OCI-LY7 (cell line): ENCODE measurements at regions not wholly inside any gene's neighbourhood (a gene's known extent, or its start where the extent isn't known, plus 50 kb on each side); places are given as distances from the start of the nearest gene placed in this dataset.

Experiments used
- BruUV-seq: library from RNA; stranded (reverse); fragments of 400-500 nt; replicated peaks from 2 replicates; lab custom pipeline; 2021; lab: Mats Ljungman, UMichigan
- CTCF ChIA-PET: fragments of 300-600 bp; sonication (Branson Sonifier 250); formaldehyde crosslinking; loops from one replicate; lab custom pipeline; 2022; ENCODE audit warnings: antibody characterized with exemption; ENCODE audit not compliant: unreplicated experiment; lab: Charles Lee
- POLR2A ChIA-PET: fragments of 300-600 bp; sonication (Branson Sonifier 250); formaldehyde crosslinking; loops from one replicate; lab custom pipeline; 2022; ENCODE audit warnings: antibody characterized with exemption; lab: Charles Lee
- DNase-seq: peaks from one replicate; pipeline ENCODE4 v3.0.0-alpha.2; 2015; ENCODE audit warnings: low spot score
- H2AFZ ChIP-seq: fragments of 200-600 bp; sonication (generic), shearing (Covaris generic); 2 replicates; pipeline ENCODE4 v1.6.1; 2014; ENCODE audit warnings: mild to moderate bottlenecking, antibody characterized with exemption, low read length, moderate library complexity
- H3K27ac ChIP-seq: fragments of 200-600 bp; sonication (generic); 2 replicates; pipeline ENCODE4 v1.5.1; 2014; ENCODE audit warnings: mixed run types, low read depth, mild to moderate bottlenecking, moderate library complexity, low read length, inconsistent platforms; ENCODE audit not compliant: poor library complexity, severe bottlenecking
- H3K36me3 ChIP-seq: fragments of 200-600 bp; sonication (generic); 2 replicates; pipeline ENCODE4 v1.6.1; 2014; ENCODE audit warnings: mild to moderate bottlenecking, antibody characterized with exemption, low read length, moderate library complexity, mixed read lengths; ENCODE audit not compliant: insufficient read depth
- H3K4me1 ChIP-seq: fragments of 200-600 bp; sonication (generic); 2 replicates; pipeline ENCODE4 v1.5.1; 2014; ENCODE audit warnings: mild to moderate bottlenecking, low read length; ENCODE audit not compliant: insufficient read depth, poor library complexity, severe bottlenecking
- H3K4me2 ChIP-seq: fragments of 200-600 bp; sonication (generic); 2 replicates; pipeline ENCODE4 v1.6.1; 2014; ENCODE audit warnings: mild to moderate bottlenecking, low read length
- H3K4me3 ChIP-seq: fragments of 200-600 bp; sonication (generic); 2 replicates; pipeline ENCODE4 v1.5.1; 2014; ENCODE audit warnings: mild to moderate bottlenecking, low read depth, low read length; ENCODE audit not compliant: poor library complexity, severe bottlenecking
- H3K79me2 ChIP-seq: fragments of 200-600 bp; sonication (generic); 2 replicates; pipeline ENCODE4 v1.6.1; 2016; ENCODE audit warnings: low read depth, mild to moderate bottlenecking, low read length, moderate library complexity, mixed read lengths; ENCODE audit not compliant: insufficient read depth
- H3K9me2 ChIP-seq: fragments of 200-600 bp; sonication (generic); 2 replicates; pipeline ENCODE4 v1.6.1; 2016; ENCODE audit warnings: mild to moderate bottlenecking, low read length, mixed read lengths; ENCODE audit not compliant: insufficient read depth
- H3K9me3 ChIP-seq: fragments of 200-600 bp; sonication (generic); 2 replicates; pipeline ENCODE4 v1.6.1; 2014; ENCODE audit warnings: mild to moderate bottlenecking, mixed run types, low read length, mixed read lengths
- H4K20me1 ChIP-seq: fragments of 200-600 bp; sonication (generic); 2 replicates; pipeline ENCODE4 v1.6.1; 2014; ENCODE audit warnings: mild to moderate bottlenecking, antibody characterized with exemption, low read length, moderate library complexity, mixed read lengths; ENCODE audit not compliant: insufficient read depth
- EZH2phosphoT487 ChIP-seq: fragments of 200-600 bp; sonication (generic); IDR thresholded peaks from 2 replicates; pipeline ENCODE4 v1.6.1; 2018; ENCODE audit warnings: low read depth, borderline replicate concordance, mild to moderate bottlenecking, mixed run types, antibody characterized with exemption, low read length, moderate library complexity, mixed read lengths
- intact Hi-C: fragments of 100-400 bp; cut with micrococcal nuclease; formaldehyde crosslinking; loops from one replicate; pipeline ENCODE4 v1.10.0; 2022; ENCODE audit not compliant: unreplicated experiment
- TF ChIP-seq, protein P1 (sequence below): fragments of 200-600 bp; sonication (generic); conservative IDR thresholded peaks from 2 replicates; pipeline ENCODE4 v1.5.1; 2014; ENCODE audit warnings: mild to moderate bottlenecking, antibody characterized with exemption, low read length, moderate library complexity, mixed read lengths

DNA sequence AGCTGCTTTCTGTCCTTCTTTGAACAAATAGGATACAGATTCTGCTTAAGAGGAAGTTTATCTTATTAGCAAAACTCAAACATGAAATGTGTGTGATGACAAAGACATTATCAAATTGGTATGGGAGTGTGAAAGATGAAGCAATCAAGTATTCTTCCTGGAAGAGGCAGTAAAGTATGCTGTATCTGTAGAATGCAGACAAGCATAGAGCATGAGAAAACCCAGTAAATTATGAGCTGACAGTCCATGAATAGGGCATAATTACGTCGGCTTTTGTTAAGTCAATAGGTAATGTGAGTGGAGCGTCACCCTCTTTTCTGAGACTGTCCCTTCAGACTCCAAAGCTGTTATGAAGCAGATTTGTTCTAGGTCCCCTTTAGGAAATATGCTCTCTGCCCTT is 458.6 kb upstream of the NWD2 start:
- H2AFZ ChIP-seq, result no peak overlapping the region
- H3K36me3 ChIP-seq, result no peaks in the 10 kb centered on the region
- no peaks in the 10 kb centered on the region for H3K9me3 ChIP-seq
- H3K4me3 ChIP-seq, result no peak overlapping the region
- no peak for DNase-seq
- H3K79me2 ChIP-seq, result no peaks in the 10 kb centered on the region
- CTCF ChIA-PET, result no interaction called here
- POLR2A ChIA-PET, result interaction anchor here (0.6 kb wide), 1 partner anchor 1745 kb away, joined by 3 read pairs; no protein-coding TSS in a partner anchor
- no peaks in the 10 kb centered on the region for H4K20me1 ChIP-seq
- H3K27ac ChIP-seq, result no peak overlapping the region
- no TSS peak for BruUV-seq
- no peaks in the 10 kb centered on the region for H3K9me2 ChIP-seq
- intact Hi-C loops, result no loop called here
- TF ChIP-seq, protein P1, sequence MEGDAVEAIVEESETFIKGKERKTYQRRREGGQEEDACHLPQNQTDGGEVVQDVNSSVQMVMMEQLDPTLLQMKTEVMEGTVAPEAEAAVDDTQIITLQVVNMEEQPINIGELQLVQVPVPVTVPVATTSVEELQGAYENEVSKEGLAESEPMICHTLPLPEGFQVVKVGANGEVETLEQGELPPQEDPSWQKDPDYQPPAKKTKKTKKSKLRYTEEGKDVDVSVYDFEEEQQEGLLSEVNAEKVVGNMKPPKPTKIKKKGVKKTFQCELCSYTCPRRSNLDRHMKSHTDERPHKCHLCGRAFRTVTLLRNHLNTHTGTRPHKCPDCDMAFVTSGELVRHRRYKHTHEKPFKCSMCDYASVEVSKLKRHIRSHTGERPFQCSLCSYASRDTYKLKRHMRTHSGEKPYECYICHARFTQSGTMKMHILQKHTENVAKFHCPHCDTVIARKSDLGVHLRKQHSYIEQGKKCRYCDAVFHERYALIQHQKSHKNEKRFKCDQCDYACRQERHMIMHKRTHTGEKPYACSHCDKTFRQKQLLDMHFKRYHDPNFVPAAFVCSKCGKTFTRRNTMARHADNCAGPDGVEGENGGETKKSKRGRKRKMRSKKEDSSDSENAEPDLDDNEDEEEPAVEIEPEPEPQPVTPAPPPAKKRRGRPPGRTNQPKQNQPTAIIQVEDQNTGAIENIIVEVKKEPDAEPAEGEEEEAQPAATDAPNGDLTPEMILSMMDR, result no peak
- TF ChIP-seq EZH2phosphoT487, result no peak
- no peaks in the 10 kb centered on the region for H3K4me1 ChIP-seq
- H3K4me2 ChIP-seq, result no peak overlapping the region

DNA sequence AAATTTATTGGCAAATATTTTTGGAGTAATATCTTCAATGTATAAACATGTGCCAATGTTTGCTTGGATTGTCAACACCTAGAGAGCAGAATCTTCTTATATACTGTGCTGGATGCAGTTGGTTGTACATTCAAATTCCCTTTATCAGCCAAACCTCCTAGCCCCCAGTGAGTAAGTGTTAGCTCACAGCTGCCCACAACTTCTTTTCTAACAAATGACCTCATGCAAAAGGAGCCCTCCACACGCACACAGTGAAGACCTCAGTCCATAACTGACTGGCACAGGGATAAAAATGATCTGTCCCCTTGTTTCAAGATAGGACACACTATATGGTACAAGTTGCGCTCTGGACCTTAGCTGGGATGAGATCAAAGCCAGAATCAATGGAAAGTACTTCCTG is 458.0 kb upstream of the NWD2 start:
- no peak overlapping the region for H2AFZ ChIP-seq
- no peaks in the 10 kb centered on the region for H3K9me3 ChIP-seq
- CTCF ChIA-PET, result no interaction called here
- no peaks in the 10 kb centered on the region for H3K36me3 ChIP-seq
- intact Hi-C loops, result no loop called here
- no peak overlapping the region for H3K4me3 ChIP-seq
- no peaks in the 10 kb centered on the region for H3K9me2 ChIP-seq
- H3K4me1 ChIP-seq, result no peaks in the 10 kb centered on the region
- no peaks in the 10 kb centered on the region for H3K79me2 ChIP-seq
- POLR2A ChIA-PET, result no interaction called here
- BruUV-seq, result no TSS peak
- TF ChIP-seq EZH2phosphoT487, result no peak
- TF ChIP-seq, protein P1, result no peak
- DNase-seq, result no peak
- H3K27ac ChIP-seq, result no peak overlapping the region
- no peak overlapping the region for H3K4me2 ChIP-seq
- H4K20me1 ChIP-seq, result no peaks in the 10 kb centered on the region

DNA sequence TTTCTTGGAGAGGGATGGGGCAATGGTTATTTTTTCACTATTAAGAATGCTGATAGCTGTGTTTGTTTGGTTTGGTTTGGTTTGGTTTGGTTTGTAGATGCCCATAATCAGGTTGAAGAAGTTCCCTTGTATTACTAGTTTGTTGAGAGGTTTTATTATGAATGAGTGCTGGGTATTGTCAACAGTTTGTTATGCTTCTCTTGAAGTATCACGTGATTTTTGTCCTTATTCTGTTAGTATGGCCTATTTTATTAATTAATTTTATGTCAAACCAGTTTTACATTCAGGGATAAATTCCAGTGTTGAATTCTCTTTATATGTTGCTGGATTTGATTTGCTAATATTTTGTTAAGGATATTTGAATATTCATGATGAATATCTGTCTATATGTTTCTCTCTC is 449.8 kb upstream of the NWD2 start:
- H3K36me3 ChIP-seq, result no peaks in the 10 kb centered on the region
- no peaks in the 10 kb centered on the region for H3K79me2 ChIP-seq
- ChIA-PET CTCF (no interaction called here), POLR2A (no interaction called here)
- H3K9me3 ChIP-seq, result no peaks in the 10 kb centered on the region
- H3K4me2 ChIP-seq, result no peak overlapping the region
- no peaks in the 10 kb centered on the region for H3K4me1 ChIP-seq
- no peaks in the 10 kb centered on the region for H4K20me1 ChIP-seq
- TF ChIP-seq, protein P1, result no peak
- no peak for TF ChIP-seq EZH2phosphoT487
- no peaks in the 10 kb centered on the region for H3K9me2 ChIP-seq
- BruUV-seq, result no TSS peak
- no peak overlapping the region for H3K4me3 ChIP-seq
- DNase-seq, result no peak
- no peak overlapping the region for H2AFZ ChIP-seq
- intact Hi-C loops, result no loop called here
- no peak overlapping the region for H3K27ac ChIP-seq
